Neutrophil (primary cell): ENCODE measurements at regions not wholly inside any gene's neighbourhood (a gene's known extent, or its start where the extent isn't known, plus 50 kb on each side); places are given as distances from the start of the nearest gene placed in this dataset.

Source experiments
- H3K27ac ChIP-seq: fragments of 200-600 bp; sonication (generic); 2 replicates; pipeline ENCODE4 v1.5.1; 2016; ENCODE audit warnings: mild to moderate bottlenecking, moderate library complexity
- H3K27me3 ChIP-seq: fragments of 200-600 bp; sonication (generic); 2 replicates; pipeline ENCODE4 v1.6.0; 2016; ENCODE audit warnings: mild to moderate bottlenecking
- H3K36me3 ChIP-seq: fragments of 200-600 bp; sonication (generic); 2 replicates; pipeline ENCODE4 v1.5.1; 2017
- H3K4me1 ChIP-seq, 2 experiments: fragments of 200-600 bp in 1 of 2; sonication (generic) in 1 of 2; 1 replicate in 1 of 2; 2 replicates in 1 of 2; pipeline versions ENCODE4 v1.5.1 to v1.6.1; 2013 to 2016; ENCODE audit warnings: low read depth in 1 of 2, low read length in 1 of 2, mild to moderate bottlenecking in 1 of 2, moderate library complexity in 1 of 2; ENCODE audit not compliant: control insufficient read depth in 1 of 2, insufficient read depth in 1 of 2
- H3K4me3 ChIP-seq, 2 experiments: fragments of 200-600 bp in 1 of 2; sonication (generic) in 1 of 2; 1 replicate in 1 of 2; 2 replicates in 1 of 2; pipeline ENCODE4 v1.5.1; 2013 to 2016; ENCODE audit warnings: low read depth in 1 of 2, low read length in 1 of 2, mild to moderate bottlenecking in 1 of 2, moderate library complexity in 1 of 2
- H3K9me3 ChIP-seq: fragments of 200-600 bp; sonication (generic); 2 replicates; pipeline ENCODE4 v1.5.1; 2016
- TF ChIP-seq, protein P1 (sequence below): fragments of 200-600 bp; sonication (generic); IDR thresholded peaks from 2 replicates; pipeline ENCODE4 v1.5.1; 2016; ENCODE audit warnings: antibody characterized with exemption

DNA sequence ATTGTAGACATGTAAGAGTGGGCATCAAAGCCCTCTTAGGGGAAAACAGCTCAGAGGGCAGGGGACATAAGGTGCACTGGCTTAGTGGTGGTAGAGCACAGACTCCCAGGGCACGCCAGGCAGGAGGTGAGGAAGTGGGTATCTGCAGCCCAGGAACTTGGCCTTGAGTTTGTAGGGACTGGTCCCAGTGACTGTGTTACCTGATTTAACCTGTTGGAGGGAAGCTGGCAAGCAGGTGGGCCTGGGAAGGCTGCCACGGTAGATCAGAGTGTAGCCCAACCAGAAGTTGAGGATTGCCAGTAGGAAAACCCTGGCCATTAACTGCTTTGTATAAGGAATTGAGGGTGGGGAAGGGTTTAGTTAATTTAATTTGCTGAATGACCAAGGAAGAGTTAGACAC lies 417.5 kb upstream of the C2CD4B start:
- no peaks in the 10 kb centered on the region for H3K27me3 ChIP-seq

DNA sequence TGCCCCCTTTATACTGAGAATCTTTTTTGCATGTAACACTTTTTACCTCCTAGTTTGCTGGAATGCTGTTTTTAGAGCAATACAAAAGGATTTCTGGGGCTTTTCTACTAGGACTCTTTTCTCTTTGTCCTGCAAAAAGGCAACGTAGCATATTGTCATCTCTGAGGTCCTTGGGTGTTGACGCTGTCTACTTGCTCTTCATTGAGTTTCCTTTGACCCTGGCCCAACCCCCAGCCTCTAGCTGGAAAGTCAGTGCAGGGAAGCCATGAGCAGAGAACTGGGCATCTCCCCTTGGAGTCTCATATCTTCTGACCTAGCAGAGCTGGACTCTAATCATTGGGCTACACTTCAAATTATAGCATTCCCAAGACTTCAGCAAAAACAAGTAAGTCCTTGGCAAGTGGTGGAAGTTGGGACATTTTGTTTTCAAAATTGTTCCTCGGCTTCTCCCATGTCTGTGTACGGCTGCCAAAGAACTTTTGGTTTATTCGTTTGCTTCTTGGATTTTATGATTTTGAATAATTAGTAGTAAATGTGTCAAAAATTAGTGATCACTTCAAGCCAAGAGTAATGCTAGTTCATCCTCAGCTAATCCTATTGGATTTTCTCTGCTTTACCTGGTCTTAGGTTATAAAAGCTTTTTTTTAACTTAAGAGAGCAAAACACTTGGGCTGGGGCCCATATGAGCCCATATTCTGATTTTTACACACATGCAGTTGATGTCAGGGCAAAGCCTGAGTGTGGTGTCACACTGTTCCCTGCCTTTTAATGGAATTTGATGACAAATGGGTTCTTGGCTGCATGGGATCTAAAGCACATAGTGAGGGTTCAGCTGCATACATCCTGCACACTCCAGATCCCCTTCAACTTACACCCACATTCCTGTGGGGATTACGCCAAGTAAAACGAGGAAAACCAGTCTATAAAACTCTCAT lies 419.5 kb upstream of the C2CD4B start:
- TF ChIP-seq, protein P1, sequence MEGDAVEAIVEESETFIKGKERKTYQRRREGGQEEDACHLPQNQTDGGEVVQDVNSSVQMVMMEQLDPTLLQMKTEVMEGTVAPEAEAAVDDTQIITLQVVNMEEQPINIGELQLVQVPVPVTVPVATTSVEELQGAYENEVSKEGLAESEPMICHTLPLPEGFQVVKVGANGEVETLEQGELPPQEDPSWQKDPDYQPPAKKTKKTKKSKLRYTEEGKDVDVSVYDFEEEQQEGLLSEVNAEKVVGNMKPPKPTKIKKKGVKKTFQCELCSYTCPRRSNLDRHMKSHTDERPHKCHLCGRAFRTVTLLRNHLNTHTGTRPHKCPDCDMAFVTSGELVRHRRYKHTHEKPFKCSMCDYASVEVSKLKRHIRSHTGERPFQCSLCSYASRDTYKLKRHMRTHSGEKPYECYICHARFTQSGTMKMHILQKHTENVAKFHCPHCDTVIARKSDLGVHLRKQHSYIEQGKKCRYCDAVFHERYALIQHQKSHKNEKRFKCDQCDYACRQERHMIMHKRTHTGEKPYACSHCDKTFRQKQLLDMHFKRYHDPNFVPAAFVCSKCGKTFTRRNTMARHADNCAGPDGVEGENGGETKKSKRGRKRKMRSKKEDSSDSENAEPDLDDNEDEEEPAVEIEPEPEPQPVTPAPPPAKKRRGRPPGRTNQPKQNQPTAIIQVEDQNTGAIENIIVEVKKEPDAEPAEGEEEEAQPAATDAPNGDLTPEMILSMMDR = no peak
- Histone ChIP-seq H3K4me1 (no peaks in the 10 kb centered on the region), H3K27me3 (no peaks in the 10 kb centered on the region), H3K27ac (no peak overlapping the region), H3K4me3 (no peak overlapping the region), H3K9me3 (no peaks in the 10 kb centered on the region), H3K36me3 (no peaks in the 10 kb centered on the region)

More for the DNA sequence above, 417.5 kb upstream of the C2CD4B start:
- H3K9me3 ChIP-seq = no peaks in the 10 kb centered on the region
- no peaks in the 10 kb centered on the region for H3K36me3 ChIP-seq
- no peak overlapping the region for H3K27ac ChIP-seq
- H3K4me1 ChIP-seq = no peaks in the 10 kb centered on the region
- no peak overlapping the region for H3K4me3 ChIP-seq
- TF ChIP-seq, protein P1 = no peak

DNA sequence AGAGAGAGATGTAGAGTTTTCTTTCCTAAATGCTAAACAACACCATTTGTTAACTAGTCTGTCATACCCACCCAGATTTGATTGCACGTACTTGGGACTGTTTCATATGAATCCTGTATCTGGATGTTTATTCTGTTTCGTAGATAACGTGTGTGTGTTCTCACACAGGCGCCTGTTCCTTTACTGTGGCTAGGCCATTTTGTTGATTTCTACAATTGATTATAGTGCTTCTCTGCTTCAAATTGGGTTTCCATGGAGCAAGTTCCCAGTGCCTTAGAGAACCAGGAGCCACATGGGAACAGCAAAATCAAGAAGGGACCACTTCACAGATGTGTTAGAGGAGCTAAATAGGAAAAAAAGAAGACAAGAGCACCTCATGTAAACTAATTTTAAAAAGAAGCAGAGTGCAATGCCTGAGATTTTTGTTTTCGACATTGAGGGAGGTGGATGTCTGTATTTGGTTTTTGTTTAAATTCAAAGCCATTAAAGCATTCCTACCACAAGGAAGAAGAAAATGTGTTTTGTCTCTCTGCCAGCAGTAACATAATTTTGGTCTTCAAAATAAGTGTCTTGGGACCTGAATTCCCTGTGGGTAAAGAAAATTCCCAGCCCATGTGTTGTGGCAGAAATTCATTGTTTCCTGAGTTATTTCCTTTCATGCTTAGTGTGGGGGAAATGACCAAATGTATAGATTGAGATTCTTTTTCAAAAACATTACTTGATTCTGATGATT lies 424.0 kb upstream of the C2CD4B start:
- Histone ChIP-seq H3K27me3 (no peaks in the 10 kb centered on the region), H3K27ac (no peak overlapping the region), H3K4me3 (no peak overlapping the region), H3K36me3 (no peaks in the 10 kb centered on the region), H3K9me3 (no peaks in the 10 kb centered on the region), H3K4me1 (no peaks in the 10 kb centered on the region)
- TF ChIP-seq, protein P1 = no peak

DNA sequence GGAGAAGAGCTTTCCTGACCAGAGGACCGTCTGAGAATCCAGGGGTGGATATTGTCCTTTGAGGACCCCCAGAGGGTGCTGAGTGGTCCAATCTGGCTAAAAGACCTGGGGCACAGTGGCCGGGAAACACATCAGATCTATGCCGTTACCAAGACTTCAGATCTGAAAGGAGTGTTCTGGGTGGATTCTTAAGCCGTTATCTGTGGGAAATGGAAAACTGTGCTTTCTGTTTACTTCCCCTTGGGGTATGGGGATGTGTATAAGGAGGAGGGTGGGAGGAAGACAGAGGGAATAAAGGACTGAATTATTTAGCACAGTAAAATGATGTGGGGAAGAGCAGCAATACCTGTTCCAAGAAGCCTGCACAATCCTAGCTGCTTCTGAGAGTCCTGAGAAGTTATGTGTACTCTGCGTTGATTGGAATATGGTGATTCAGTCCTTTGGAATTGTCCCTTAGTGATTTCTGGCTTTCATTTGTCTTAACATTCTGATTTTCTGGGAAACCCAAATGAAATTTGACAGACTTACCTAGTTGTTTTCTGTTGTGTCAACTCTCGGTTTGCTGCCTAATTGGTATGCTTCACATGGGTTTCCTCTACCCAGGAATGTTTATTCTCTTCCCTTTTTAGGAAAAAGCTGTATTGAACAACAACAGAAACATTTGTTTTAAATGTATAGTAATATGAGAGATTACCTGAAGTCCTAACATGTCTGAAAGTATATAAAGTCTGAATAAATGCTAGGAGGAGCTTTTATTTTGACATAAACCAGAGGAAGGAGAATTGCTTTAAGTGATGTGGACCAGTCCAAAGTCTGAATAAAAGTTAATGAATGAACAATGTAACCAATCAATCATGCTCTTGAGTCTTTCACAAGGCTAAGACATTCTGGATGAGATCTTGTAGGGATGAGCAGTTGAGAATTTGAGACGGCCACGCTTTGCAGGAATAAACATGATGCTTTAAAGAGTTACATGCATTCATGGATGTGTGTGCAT lies 427.1 kb upstream of the C2CD4B start:
- H3K4me1 ChIP-seq = no peaks in the 10 kb centered on the region
- no peaks in the 10 kb centered on the region for H3K9me3 ChIP-seq
- H3K27ac ChIP-seq = no peak overlapping the region
- TF ChIP-seq, protein P1 = no peak
- H3K4me3 ChIP-seq = no peak overlapping the region
- no peaks in the 10 kb centered on the region for H3K36me3 ChIP-seq
- no peaks in the 10 kb centered on the region for H3K27me3 ChIP-seq

DNA sequence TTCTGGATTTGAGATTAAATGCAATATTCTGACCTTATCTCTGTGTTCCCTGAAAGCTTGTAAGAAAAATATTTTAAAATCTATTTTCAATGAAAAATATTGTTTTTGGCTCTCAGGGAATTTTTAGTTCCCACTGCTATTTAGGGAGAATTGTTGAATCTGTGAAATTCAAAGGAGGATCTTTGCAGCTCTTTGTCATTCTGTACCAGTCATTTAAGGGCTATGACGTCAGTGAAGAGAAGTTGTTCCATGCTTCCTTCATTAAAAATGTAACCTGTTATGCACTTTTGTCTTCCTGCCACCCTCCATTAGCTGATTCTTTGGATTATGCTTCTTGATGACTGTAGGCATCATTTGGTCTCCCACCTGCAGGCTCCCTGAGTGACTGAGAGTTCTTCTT lies 427.8 kb upstream of the C2CD4B start:
- TF ChIP-seq, protein P1 = no peak
- Histone ChIP-seq H3K9me3 (no peaks in the 10 kb centered on the region), H3K36me3 (no peaks in the 10 kb centered on the region), H3K27ac (no peak overlapping the region), H3K27me3 (no peaks in the 10 kb centered on the region), H3K4me3 (no peak overlapping the region), H3K4me1 (no peaks in the 10 kb centered on the region)
